ENCODE measurements at regions not wholly inside any gene's neighbourhood (a gene's known extent, or its start where the extent isn't known, plus 50 kb on each side); places are given as distances from the start of the nearest gene placed in this dataset.

- no peak for ATAC-seq (ENCODE audit: low read depth)
Observed at GRCh38 chr4:137422666-137423065, 109.6 kb downstream of the PCDH18 start.

More at GRCh38 chr4:137422666-137423065, 109.6 kb downstream of the PCDH18 start:
- no peaks in the 10 kb centered on the region for H3K36me3 ChIP-seq (ENCODE audit: control insufficient read depth, insufficient read depth, low read length)
- POLR2A ChIA-PET (ENCODE audit: unreplicated experiment): no interaction called here
- H2BK20ac ChIP-seq (ENCODE audit: low read depth, low read length): no peak overlapping the region
- no peak overlapping the region for H3K4me2 ChIP-seq (ENCODE audit: low read depth, low read length)
- no peak overlapping the region for H3K18ac ChIP-seq (ENCODE audit: low read depth, low read length)
- intact Hi-C loops (cut with micrococcal nuclease) (no loop called here), in situ Hi-C loops (cut with MboI; ENCODE audit: low sequenced_read_pairs) (no loop called here), dilution Hi-C loops (cut with HindIII; ENCODE audit: low sequenced_read_pairs, unreplicated experiment) (no loop called here)
- H2BK5ac ChIP-seq (ENCODE audit: low read depth, low read length, poor library complexity, severe bottlenecking): no peak overlapping the region
- H3K27ac ChIP-seq (ENCODE audit: insufficient read depth, low read length): no peak overlapping the region
- no peak overlapping the region for H3K4ac ChIP-seq (ENCODE audit: low read depth, low read length)
- H3K23ac ChIP-seq (ENCODE audit: low read depth, low read length): no peak overlapping the region
- H3K14ac ChIP-seq (replicated peaks; ENCODE audit: low read depth, low read length): no peak overlapping the region
- H2BK15ac ChIP-seq (ENCODE audit: low read depth, low read length): no peak overlapping the region
- no peak overlapping the region for H3K4me3 ChIP-seq (ENCODE audit: insufficient read depth, low read depth, low read length)
- no peak overlapping the region for H4K91ac ChIP-seq (ENCODE audit: insufficient read depth, low read depth, low read length)
- no CpG with 5 or more reads among the region's 2 CpGs for WGBS, 2 experiments (ENCODE audit: extremely low coverage in 2 of 2, insufficient read length in 1 of 2)
- TF ChIP-seq BHLHE40 (IDR thresholded peaks at IDR 0.05; ENCODE audit: low read depth, low read length) (no peak), RCOR1 (IDR thresholded peaks at IDR 0.05; ENCODE audit: insufficient replicate concordance, low read length) (no peak), NFE2L2 (IDR thresholded peaks at IDR 0.05; ENCODE audit: low read depth, low read length) (no peak), POLR2A (IDR thresholded peaks at IDR 0.05; ENCODE audit: low read depth, low read length) (no peak), RFX5 (IDR thresholded peaks at IDR 0.05; ENCODE audit: low read depth, low read length) (no peak), CHD1 (IDR thresholded peaks at IDR 0.05; ENCODE audit: low read depth, low read length) (no peak), MAFK (IDR thresholded peaks at IDR 0.05; ENCODE audit: low read depth, low read length) (no peak), MAZ (IDR thresholded peaks at IDR 0.05; ENCODE audit: borderline replicate concordance, low read depth, low read length) (no peak), USF2 (IDR thresholded peaks at IDR 0.05; ENCODE audit: low read depth, low read length) (no peak), MXI1 (IDR thresholded peaks at IDR 0.05; ENCODE audit: borderline replicate concordance, low read depth, low read length) (no peak), CEBPB (IDR thresholded peaks at IDR 0.05; ENCODE audit: low read depth, low read length) (no peak), RAD21 (IDR thresholded peaks at IDR 0.05; ENCODE audit: low read length) (no peak), SMC3 (IDR thresholded peaks at IDR 0.05; ENCODE audit: low read depth, low read length) (no peak)
- TF ChIP-seq, protein P1, sequence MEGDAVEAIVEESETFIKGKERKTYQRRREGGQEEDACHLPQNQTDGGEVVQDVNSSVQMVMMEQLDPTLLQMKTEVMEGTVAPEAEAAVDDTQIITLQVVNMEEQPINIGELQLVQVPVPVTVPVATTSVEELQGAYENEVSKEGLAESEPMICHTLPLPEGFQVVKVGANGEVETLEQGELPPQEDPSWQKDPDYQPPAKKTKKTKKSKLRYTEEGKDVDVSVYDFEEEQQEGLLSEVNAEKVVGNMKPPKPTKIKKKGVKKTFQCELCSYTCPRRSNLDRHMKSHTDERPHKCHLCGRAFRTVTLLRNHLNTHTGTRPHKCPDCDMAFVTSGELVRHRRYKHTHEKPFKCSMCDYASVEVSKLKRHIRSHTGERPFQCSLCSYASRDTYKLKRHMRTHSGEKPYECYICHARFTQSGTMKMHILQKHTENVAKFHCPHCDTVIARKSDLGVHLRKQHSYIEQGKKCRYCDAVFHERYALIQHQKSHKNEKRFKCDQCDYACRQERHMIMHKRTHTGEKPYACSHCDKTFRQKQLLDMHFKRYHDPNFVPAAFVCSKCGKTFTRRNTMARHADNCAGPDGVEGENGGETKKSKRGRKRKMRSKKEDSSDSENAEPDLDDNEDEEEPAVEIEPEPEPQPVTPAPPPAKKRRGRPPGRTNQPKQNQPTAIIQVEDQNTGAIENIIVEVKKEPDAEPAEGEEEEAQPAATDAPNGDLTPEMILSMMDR (conservative IDR thresholded peaks at IDR 0.05; ENCODE audit: low read depth, low read length): no peak
- TF ChIP-seq, protein P2, sequence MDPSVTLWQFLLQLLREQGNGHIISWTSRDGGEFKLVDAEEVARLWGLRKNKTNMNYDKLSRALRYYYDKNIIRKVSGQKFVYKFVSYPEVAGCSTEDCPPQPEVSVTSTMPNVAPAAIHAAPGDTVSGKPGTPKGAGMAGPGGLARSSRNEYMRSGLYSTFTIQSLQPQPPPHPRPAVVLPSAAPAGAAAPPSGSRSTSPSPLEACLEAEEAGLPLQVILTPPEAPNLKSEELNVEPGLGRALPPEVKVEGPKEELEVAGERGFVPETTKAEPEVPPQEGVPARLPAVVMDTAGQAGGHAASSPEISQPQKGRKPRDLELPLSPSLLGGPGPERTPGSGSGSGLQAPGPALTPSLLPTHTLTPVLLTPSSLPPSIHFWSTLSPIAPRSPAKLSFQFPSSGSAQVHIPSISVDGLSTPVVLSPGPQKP (IDR thresholded peaks at IDR 0.05; ENCODE audit: borderline replicate concordance, low read depth, low read length): no peak
- no peak overlapping the region for H3K56ac ChIP-seq (ENCODE audit: extremely low read depth, insufficient read depth, low read length)
- no peaks in the 10 kb centered on the region for H3K27me3 ChIP-seq (ENCODE audit: control insufficient read depth, insufficient read depth, low read length)
- H2BK120ac ChIP-seq (ENCODE audit: low read depth, low read length): no peak overlapping the region
- H4K5ac ChIP-seq (ENCODE audit: low read depth, low read length): no peak overlapping the region
- no peak overlapping the region for H2AK5ac ChIP-seq (ENCODE audit: low read depth, low read length)
- no TSS peak for BruUV-seq (replicated peaks)
- H3K4me1 ChIP-seq (ENCODE audit: control insufficient read depth, insufficient read depth, low read length): no peaks in the 10 kb centered on the region
- H3K9me1 ChIP-seq (ENCODE audit: insufficient read depth, low read length): no peaks in the 10 kb centered on the region
- no peak overlapping the region for H3K9ac ChIP-seq (ENCODE audit: low read depth, low read length)
- no peak overlapping the region for H2AFZ ChIP-seq (replicated peaks; ENCODE audit: low read length, poor library complexity)
- no peak for DNase-seq
- no peaks in the 10 kb centered on the region for H3K79me1 ChIP-seq (ENCODE audit: low read depth in 1 of 2, low read length in 2 of 2)
- H4K20me1 ChIP-seq (ENCODE audit: insufficient read depth, low read length): no peaks in the 10 kb centered on the region
- H4K8ac ChIP-seq (ENCODE audit: low read depth in 2 of 2, low read length in 2 of 2): no peak overlapping the region
- H2AK9ac ChIP-seq (replicated peaks; ENCODE audit: low read depth, low read length, poor library complexity): no peak overlapping the region
- H3K9me3 ChIP-seq (ENCODE audit: control insufficient read depth, insufficient read depth, low read length): no peaks in the 10 kb centered on the region
- CTCF ChIA-PET: no interaction called here

Data from IMR-90 (cell line).